ENCODE measurements at regions not wholly inside any gene's neighbourhood (a gene's known extent, or its start where the extent isn't known, plus 50 kb on each side); places are given as distances from the start of the nearest gene placed in this dataset.

DNA sequence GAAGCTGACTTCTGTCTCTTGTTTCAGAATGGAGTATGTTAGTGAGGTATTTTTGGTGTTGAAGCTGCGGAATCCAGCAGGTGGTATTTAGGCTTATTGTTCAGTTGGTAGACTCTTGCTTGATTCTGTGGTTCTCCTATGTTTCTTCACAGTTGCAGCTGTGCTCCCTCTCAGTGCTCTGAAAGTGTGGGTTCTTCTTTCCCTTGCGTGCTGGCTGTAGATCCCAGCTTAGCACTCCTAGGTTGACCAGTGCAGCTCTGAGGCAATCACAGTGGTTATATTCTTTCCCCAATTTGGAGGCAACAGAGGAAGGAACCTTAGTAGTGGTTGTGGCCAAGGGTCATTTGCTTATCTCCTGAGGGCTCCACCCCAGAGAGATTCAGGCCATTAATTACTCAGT lies 269.2 kb upstream of the NRIP1 start:
- DNase-seq (no peak), ATAC-seq (peak; percentile 38)
- no peak overlapping the region for H3K27ac Mint-ChIP-seq
- no peaks in the 10 kb centered on the region for H3K36me3 ChIP-seq (ENCODE audit: control insufficient read depth in 2 of 3, insufficient read depth in 3 of 3, low read length in 3 of 3)
- H3K4me3 ChIP-seq (ENCODE audit: low read length), result no peak overlapping the region
- H3K27me3 Mint-ChIP-seq, result peaks cover 0 to 14% (median 4%) of the 10 kb centered on the region in 5 donors
- H3K4me1 Mint-ChIP-seq, result no peaks in the 10 kb centered on the region
- H3K4me3 Mint-ChIP-seq, result no peak overlapping the region
- H3K4me1 ChIP-seq (ENCODE audit: control insufficient read depth in 2 of 2, insufficient read depth in 2 of 2, low read length in 2 of 2), result no peaks in the 10 kb centered on the region
- POLR2A ChIA-PET, result no interaction called here
- intact Hi-C loops (cut with micrococcal nuclease), result no loop called here
- no peaks in the 10 kb centered on the region for H3K9me3 ChIP-seq (ENCODE audit: control insufficient read depth in 2 of 3, low read length in 3 of 3)
- no peaks in the 10 kb centered on the region for H3K27me3 ChIP-seq (ENCODE audit: control insufficient read depth in 2 of 2, insufficient read depth in 2 of 2, low read length in 2 of 2)
- CTCF ChIA-PET, result no interaction called here
- no peaks in the 10 kb centered on the region for H3K9me3 Mint-ChIP-seq
- no peaks in the 10 kb centered on the region for H3K36me3 Mint-ChIP-seq
- no peak overlapping the region for H3K27ac ChIP-seq (ENCODE audit: low read depth, low read length)

- POLR2A ChIA-PET, result no interaction called here
- CTCF ChIA-PET, result no interaction called here
- peaks cover 0 to 5% (median 0%) of the 10 kb centered on the region in 7 donors for H3K4me1 Mint-ChIP-seq
- H3K9me3 ChIP-seq (ENCODE audit: control insufficient read depth in 2 of 3, low read length in 3 of 3), result no peaks in the 10 kb centered on the region
- no peak overlapping the region for H3K4me3 ChIP-seq (ENCODE audit: low read length)
- no peaks in the 10 kb centered on the region for H3K36me3 ChIP-seq (ENCODE audit: control insufficient read depth in 2 of 3, insufficient read depth in 3 of 3, low read length in 3 of 3)
- DNase-seq (no peak), ATAC-seq (no peak)
- peaks cover 0 to 7% (median 0%) of the 10 kb centered on the region in 11 donors for H3K9me3 Mint-ChIP-seq
- no peak overlapping the region for H3K27ac Mint-ChIP-seq
- no peak overlapping the region for H3K27ac ChIP-seq (ENCODE audit: low read depth, low read length)
- H3K4me3 Mint-ChIP-seq, result no peak overlapping the region
- no peaks in the 10 kb centered on the region for H3K27me3 ChIP-seq (ENCODE audit: control insufficient read depth in 2 of 2, insufficient read depth in 2 of 2, low read length in 2 of 2)
- H3K4me1 ChIP-seq (ENCODE audit: control insufficient read depth in 2 of 2, insufficient read depth in 2 of 2, low read length in 2 of 2), result no peaks in the 10 kb centered on the region
- H3K27me3 Mint-ChIP-seq, result peaks cover 0 to 40% (median 33%) of the 10 kb centered on the region in 5 donors
- H3K36me3 Mint-ChIP-seq, result peaks cover 0 to 5% (median 0%) of the 10 kb centered on the region in 5 donors
- intact Hi-C loops (cut with micrococcal nuclease), result no loop called here
Measured at GRCh38 chr21:15343066-15343465, 278.3 kb upstream of the NRIP1 start.

DNA sequence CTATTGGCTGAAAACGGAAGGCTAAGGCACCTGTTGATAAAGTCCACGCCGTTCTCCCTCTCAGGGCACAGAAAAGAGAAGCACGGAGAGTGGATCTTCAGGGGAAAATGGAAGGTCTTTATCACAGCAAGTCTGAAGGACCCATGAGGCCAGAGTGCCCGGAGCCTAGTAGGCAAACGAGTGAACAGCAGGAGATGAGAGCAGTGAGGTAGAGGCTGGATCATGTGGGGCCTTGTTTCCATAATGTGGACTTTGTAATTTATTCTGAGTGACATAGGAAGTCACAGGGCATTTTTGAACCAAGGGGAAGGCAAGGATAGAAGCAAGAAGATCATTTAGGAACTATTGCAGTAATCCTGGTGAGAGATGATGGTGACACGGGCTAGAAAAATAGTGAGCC lies 287.2 kb upstream of the NRIP1 start:
- H3K27ac ChIP-seq (ENCODE audit: low read depth, low read length), result no peak overlapping the region
- no peaks in the 10 kb centered on the region for H3K4me1 ChIP-seq (ENCODE audit: control insufficient read depth in 2 of 2, insufficient read depth in 2 of 2, low read length in 2 of 2)
- peaks cover 0 to 11% (median 6%) of the 10 kb centered on the region in 7 donors for H3K4me1 Mint-ChIP-seq
- H3K36me3 Mint-ChIP-seq, result no peaks in the 10 kb centered on the region
- ChIA-PET POLR2A (interaction anchor here (0.5 kb wide), 1 partner anchor 83 kb away, joined by 7 read pairs; no protein-coding TSS in a partner anchor), CTCF (no interaction called here)
- DNase-seq (no peak), ATAC-seq (no peak)
- H3K27ac Mint-ChIP-seq, result peak overlapping the region in 1 of 9 donors; percentile 36
- H3K27me3 Mint-ChIP-seq, result peaks cover 0 to 8% (median 3%) of the 10 kb centered on the region in 5 donors
- no peak overlapping the region for H3K4me3 Mint-ChIP-seq
- intact Hi-C loops (cut with micrococcal nuclease), result no loop called here
- no peak overlapping the region for H3K4me3 ChIP-seq (ENCODE audit: low read length)
- H3K9me3 Mint-ChIP-seq, result peaks cover 0 to 4% (median 0%) of the 10 kb centered on the region in 11 donors
- H3K9me3 ChIP-seq (ENCODE audit: control insufficient read depth in 2 of 3, low read length in 3 of 3), result no peaks in the 10 kb centered on the region
- H3K36me3 ChIP-seq (ENCODE audit: control insufficient read depth in 2 of 3, insufficient read depth in 3 of 3, low read length in 3 of 3), result no peaks in the 10 kb centered on the region
- H3K27me3 ChIP-seq (ENCODE audit: control insufficient read depth in 2 of 2, insufficient read depth in 2 of 2, low read length in 2 of 2), result no peaks in the 10 kb centered on the region

- Histone ChIP-seq H3K4me1 (ENCODE audit: control insufficient read depth in 2 of 2, insufficient read depth in 2 of 2, low read length in 2 of 2) (no peaks in the 10 kb centered on the region), H3K27me3 (ENCODE audit: control insufficient read depth in 2 of 2, insufficient read depth in 2 of 2, low read length in 2 of 2) (no peaks in the 10 kb centered on the region), H3K27ac (ENCODE audit: low read depth, low read length) (no peak overlapping the region), H3K9me3 (ENCODE audit: control insufficient read depth in 2 of 3, low read length in 3 of 3) (no peaks in the 10 kb centered on the region), H3K4me3 (ENCODE audit: low read length) (no peak overlapping the region), H3K36me3 (ENCODE audit: control insufficient read depth in 2 of 3, insufficient read depth in 3 of 3, low read length in 3 of 3) (no peaks in the 10 kb centered on the region)
- H3K4me1 Mint-ChIP-seq, result peaks cover 0 to 11% (median 6%) of the 10 kb centered on the region in 7 donors
- POLR2A ChIA-PET, result no interaction called here
- H3K27me3 Mint-ChIP-seq, result no peaks in the 10 kb centered on the region
- no peaks in the 10 kb centered on the region for H3K36me3 Mint-ChIP-seq
- H3K27ac Mint-ChIP-seq, result no peak overlapping the region
- CTCF ChIA-PET, result no interaction called here
- ATAC-seq, result no peak
- DNase-seq, result no peak
- H3K4me3 Mint-ChIP-seq, result no peak overlapping the region
- peaks cover 0 to 2% (median 0%) of the 10 kb centered on the region in 11 donors for H3K9me3 Mint-ChIP-seq
- intact Hi-C loops (cut with micrococcal nuclease), result no loop called here
Measured at GRCh38 chr21:15353546-15353945, 288.7 kb upstream of the NRIP1 start.

GRCh38 chr21:15354516-15354915 lies 289.7 kb upstream of the NRIP1 start:
- no peaks in the 10 kb centered on the region for H3K36me3 ChIP-seq (ENCODE audit: control insufficient read depth in 2 of 3, insufficient read depth in 3 of 3, low read length in 3 of 3)
- Mint-ChIP-seq H3K27ac (no peak overlapping the region), H3K9me3 (no peaks in the 10 kb centered on the region), H3K27me3 (no peaks in the 10 kb centered on the region), H3K4me3 (peak overlapping the region in 1 of 10 donors; percentile 9), H3K36me3 (no peaks in the 10 kb centered on the region), H3K4me1 (peaks cover 0 to 11% (median 6%) of the 10 kb centered on the region in 7 donors)
- H3K4me1 ChIP-seq (ENCODE audit: control insufficient read depth in 2 of 2, insufficient read depth in 2 of 2, low read length in 2 of 2), result no peaks in the 10 kb centered on the region
- H3K9me3 ChIP-seq (ENCODE audit: control insufficient read depth in 2 of 3, low read length in 3 of 3), result no peaks in the 10 kb centered on the region
- no peak overlapping the region for H3K4me3 ChIP-seq (ENCODE audit: low read length)
- DNase-seq (no peak), ATAC-seq (no peak)
- H3K27ac ChIP-seq (ENCODE audit: low read depth, low read length), result no peak overlapping the region
- H3K27me3 ChIP-seq (ENCODE audit: control insufficient read depth in 2 of 2, insufficient read depth in 2 of 2, low read length in 2 of 2), result no peaks in the 10 kb centered on the region
- POLR2A ChIA-PET, result no interaction called here
- CTCF ChIA-PET, result no interaction called here
- intact Hi-C loops (cut with micrococcal nuclease), result no loop called here

DNA sequence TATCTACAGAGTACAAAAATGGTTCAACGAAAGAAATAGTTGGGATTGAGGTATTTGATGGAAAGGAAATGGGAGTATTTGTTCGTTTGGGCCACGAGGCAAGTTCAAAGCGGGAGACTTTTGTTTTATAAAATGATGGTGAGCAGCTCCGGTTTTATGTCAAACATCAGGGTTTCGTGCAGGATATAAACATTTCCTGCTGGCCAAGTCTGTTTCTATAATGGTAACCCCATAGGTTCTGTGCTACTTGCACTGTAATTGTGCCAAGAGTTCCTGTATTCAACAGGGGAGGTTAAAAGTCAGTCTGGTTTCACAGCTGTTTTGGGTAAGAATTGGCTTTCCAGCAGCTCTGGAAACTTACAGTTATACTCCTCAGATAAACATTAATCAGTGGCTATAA lies 290.3 kb upstream of the NRIP1 start:
- ChIA-PET CTCF (no interaction called here), POLR2A (no interaction called here)
- Mint-ChIP-seq H3K4me3 (peak overlapping the region in 3 of 10 donors; percentile 9 to 40 (median 12)), H3K4me1 (peaks cover 0 to 11% (median 6%) of the 10 kb centered on the region in 7 donors), H3K9me3 (no peaks in the 10 kb centered on the region), H3K36me3 (no peaks in the 10 kb centered on the region), H3K27me3 (no peaks in the 10 kb centered on the region), H3K27ac (no peak overlapping the region)
- ATAC-seq, result no peak
- H3K36me3 ChIP-seq (ENCODE audit: control insufficient read depth in 2 of 3, insufficient read depth in 3 of 3, low read length in 3 of 3), result no peaks in the 10 kb centered on the region
- DNase-seq, result no peak
- no peak overlapping the region for H3K4me3 ChIP-seq (ENCODE audit: low read length)
- no peaks in the 10 kb centered on the region for H3K4me1 ChIP-seq (ENCODE audit: control insufficient read depth in 2 of 2, insufficient read depth in 2 of 2, low read length in 2 of 2)
- H3K27me3 ChIP-seq (ENCODE audit: control insufficient read depth in 2 of 2, insufficient read depth in 2 of 2, low read length in 2 of 2), result no peaks in the 10 kb centered on the region
- no peak overlapping the region for H3K27ac ChIP-seq (ENCODE audit: low read depth, low read length)
- no peaks in the 10 kb centered on the region for H3K9me3 ChIP-seq (ENCODE audit: control insufficient read depth in 2 of 3, low read length in 3 of 3)
- intact Hi-C loops (cut with micrococcal nuclease), result no loop called here

DNA sequence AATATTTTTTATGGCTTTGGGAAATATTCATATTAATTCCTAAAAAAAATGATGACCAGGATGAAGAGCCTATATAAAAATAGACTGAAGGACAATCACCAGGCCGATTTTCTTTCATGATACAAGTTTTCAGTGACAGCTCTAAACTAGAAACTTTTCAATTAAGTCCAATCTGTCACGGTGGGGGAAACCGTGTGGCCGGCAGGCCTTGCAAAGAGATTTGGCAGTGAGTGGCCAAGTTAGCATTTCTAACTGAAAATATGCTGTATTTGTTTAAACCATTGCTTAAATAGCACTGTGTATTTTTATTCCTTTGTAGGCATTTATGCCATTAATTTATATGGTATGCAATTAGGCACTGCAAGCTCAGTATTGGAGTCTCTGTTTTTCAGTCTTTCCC lies 294.5 kb upstream of the NRIP1 start:
- Histone ChIP-seq H3K4me1 (ENCODE audit: control insufficient read depth in 2 of 2, insufficient read depth in 2 of 2, low read length in 2 of 2) (no peaks in the 10 kb centered on the region), H3K27me3 (ENCODE audit: control insufficient read depth in 2 of 2, insufficient read depth in 2 of 2, low read length in 2 of 2) (no peaks in the 10 kb centered on the region), H3K9me3 (ENCODE audit: control insufficient read depth in 2 of 3, low read length in 3 of 3) (no peaks in the 10 kb centered on the region), H3K36me3 (ENCODE audit: control insufficient read depth in 2 of 3, insufficient read depth in 3 of 3, low read length in 3 of 3) (no peaks in the 10 kb centered on the region), H3K4me3 (ENCODE audit: low read length) (no peak overlapping the region), H3K27ac (ENCODE audit: low read depth, low read length) (no peak overlapping the region)
- no peak overlapping the region for H3K27ac Mint-ChIP-seq
- H3K4me1 Mint-ChIP-seq, result peaks cover 0 to 11% (median 6%) of the 10 kb centered on the region in 7 donors
- H3K4me3 Mint-ChIP-seq, result no peak overlapping the region
- ChIA-PET POLR2A (no interaction called here), CTCF (no interaction called here)
- ATAC-seq, result no peak
- no peaks in the 10 kb centered on the region for H3K27me3 Mint-ChIP-seq
- intact Hi-C loops (cut with micrococcal nuclease), result no loop called here
- peaks cover 0 to 5% (median 0%) of the 10 kb centered on the region in 11 donors for H3K9me3 Mint-ChIP-seq
- no peak for DNase-seq
- no peaks in the 10 kb centered on the region for H3K36me3 Mint-ChIP-seq
